HG02852 (cell line): ENCODE measurements at regions not wholly inside any gene's neighbourhood (a gene's known extent, or its start where the extent isn't known, plus 50 kb on each side); places are given as distances from the start of the nearest gene placed in this dataset.
"Not testable (repeated sequence)": the region's sequence is repeated elsewhere in the genome, so short reads cannot be mapped to it uniquely, and the experiment has no call there.

Experiments used
- ATAC-seq: cut with Tn5 transposase; IDR thresholded peaks from one replicate; pipeline ENCODE4 v1.9.1; 2021; ENCODE audit warnings: mild to moderate bottlenecking, moderate library complexity; ENCODE audit not compliant: unreplicated experiment

GRCh38 chr13:110809871-110810486, 96.5 kb downstream of the ING1 start:
- ATAC-seq, result no peak

GRCh38 chr13:110811008-110811720, 97.7 kb downstream of the ING1 start:
- ATAC-seq, result no peak

- no peak for ATAC-seq
These were observed 98.2 kb downstream of the ING1 start for GRCh38 chr13:110811771-110812120.

GRCh38 chr13:110812121-110812868, 98.8 kb downstream of the ING1 start:
- no peak for ATAC-seq

- ATAC-seq, result no peak
These were observed 99.6 kb downstream of the ING1 start for GRCh38 chr13:110812869-110813645.

- ATAC-seq, result no peak
These were observed 100.4 kb downstream of the ING1 start for GRCh38 chr13:110813646-110814624.

GRCh38 chr13:110815471-110816204, 99.2 kb downstream of the ANKRD10 start:
- ATAC-seq, result no peak

GRCh38 chr13:110816500-110816899, 98.4 kb downstream of the ANKRD10 start:
- no peak for ATAC-seq

- no peak for ATAC-seq
These were observed 97.7 kb downstream of the ANKRD10 start for GRCh38 chr13:110817143-110817542.

GRCh38 chr13:110818747-110819146, 96.1 kb downstream of the ANKRD10 start:
- ATAC-seq, result no peak

- peak; percentile 84 for ATAC-seq
These were observed 95.5 kb downstream of the ANKRD10 start for GRCh38 chr13:110819203-110820014.

GRCh38 chr13:110820322-110820721, 94.5 kb downstream of the ANKRD10 start:
- no peak for ATAC-seq

GRCh38 chr13:110821837-110822668, 92.8 kb downstream of the ANKRD10 start:
- not testable (repeated sequence) for ATAC-seq

GRCh38 chr13:110822669-110822945, 92.3 kb downstream of the ANKRD10 start:
- no peak for ATAC-seq

- ATAC-seq, result no peak
These were observed 90.1 kb downstream of the ANKRD10 start for GRCh38 chr13:110824702-110825300.

- ATAC-seq, result no peak
These were observed 89.4 kb downstream of the ANKRD10 start for GRCh38 chr13:110825516-110825915.

GRCh38 chr13:110826101-110826500, 88.8 kb downstream of the ANKRD10 start:
- ATAC-seq, result no peak
